ENCODE measurements at regions not wholly inside any gene's neighbourhood (a gene's known extent, or its start where the extent isn't known, plus 50 kb on each side); places are given as distances from the start of the nearest gene placed in this dataset.
"Not testable (repeated sequence)": the region's sequence is repeated elsewhere in the genome, so short reads cannot be mapped to it uniquely, and the experiment has no call there.

DNA sequence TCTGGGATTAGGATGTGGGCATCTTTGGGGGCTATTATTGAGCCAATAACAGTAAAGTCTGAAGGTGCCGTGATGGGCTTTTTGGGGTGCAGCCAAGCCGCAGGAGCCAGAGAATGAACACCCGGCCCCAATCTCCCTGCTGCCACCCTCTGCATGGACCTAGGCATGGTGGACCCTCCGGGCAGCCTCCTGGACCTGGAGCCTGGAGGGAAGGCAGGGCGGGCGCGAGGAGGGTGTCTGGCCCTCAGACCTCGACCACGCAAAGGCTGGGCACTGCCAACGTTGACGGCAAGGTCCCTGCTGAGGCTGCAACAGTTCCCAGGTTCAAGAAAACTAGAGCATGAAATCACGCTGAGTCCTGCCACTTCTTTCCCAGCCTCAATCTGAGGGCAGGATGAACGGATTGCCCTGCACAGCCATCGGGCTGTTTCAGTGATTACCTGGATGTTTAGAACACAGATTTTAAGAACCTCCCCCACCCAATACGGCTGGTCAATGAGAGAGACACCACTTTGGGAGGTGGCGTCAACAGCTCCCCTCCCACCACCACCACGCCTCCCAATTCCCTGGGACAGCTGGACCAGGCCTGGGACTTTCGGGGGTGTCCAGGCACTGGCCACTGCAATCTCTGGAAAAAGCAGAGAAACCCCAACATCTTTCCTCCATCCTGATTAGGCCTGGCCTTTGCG lies 147.4 kb downstream of the NPIPB11 start:
- TF ChIP-seq POLR2A (IDR thresholded peaks at IDR 0.05), result not testable (repeated sequence)
- TF ChIP-seq, protein P1, sequence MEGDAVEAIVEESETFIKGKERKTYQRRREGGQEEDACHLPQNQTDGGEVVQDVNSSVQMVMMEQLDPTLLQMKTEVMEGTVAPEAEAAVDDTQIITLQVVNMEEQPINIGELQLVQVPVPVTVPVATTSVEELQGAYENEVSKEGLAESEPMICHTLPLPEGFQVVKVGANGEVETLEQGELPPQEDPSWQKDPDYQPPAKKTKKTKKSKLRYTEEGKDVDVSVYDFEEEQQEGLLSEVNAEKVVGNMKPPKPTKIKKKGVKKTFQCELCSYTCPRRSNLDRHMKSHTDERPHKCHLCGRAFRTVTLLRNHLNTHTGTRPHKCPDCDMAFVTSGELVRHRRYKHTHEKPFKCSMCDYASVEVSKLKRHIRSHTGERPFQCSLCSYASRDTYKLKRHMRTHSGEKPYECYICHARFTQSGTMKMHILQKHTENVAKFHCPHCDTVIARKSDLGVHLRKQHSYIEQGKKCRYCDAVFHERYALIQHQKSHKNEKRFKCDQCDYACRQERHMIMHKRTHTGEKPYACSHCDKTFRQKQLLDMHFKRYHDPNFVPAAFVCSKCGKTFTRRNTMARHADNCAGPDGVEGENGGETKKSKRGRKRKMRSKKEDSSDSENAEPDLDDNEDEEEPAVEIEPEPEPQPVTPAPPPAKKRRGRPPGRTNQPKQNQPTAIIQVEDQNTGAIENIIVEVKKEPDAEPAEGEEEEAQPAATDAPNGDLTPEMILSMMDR (IDR thresholded peaks at IDR 0.05), result not testable (repeated sequence)

All from testis (tissue), 2 donors.